ENCODE measurements at regions not wholly inside any gene's neighbourhood (a gene's known extent, or its start where the extent isn't known, plus 50 kb on each side); places are given as distances from the start of the nearest gene placed in this dataset.

- Mint-ChIP-seq H3K27me3 (ENCODE audit: low read depth) (peaks cover 3% of the 10 kb centered on the region), H3K4me3 (no peak overlapping the region), H3K4me1 (ENCODE audit: low read depth) (no peaks in the 10 kb centered on the region), H3K27ac (no peak overlapping the region), H3K36me3 (ENCODE audit: low read depth) (no peaks in the 10 kb centered on the region), H3K9me3 (no peaks in the 10 kb centered on the region)
Observed at GRCh38 chr5:130714200-130714599, 450.9 kb downstream of the HINT1 start.

DNA sequence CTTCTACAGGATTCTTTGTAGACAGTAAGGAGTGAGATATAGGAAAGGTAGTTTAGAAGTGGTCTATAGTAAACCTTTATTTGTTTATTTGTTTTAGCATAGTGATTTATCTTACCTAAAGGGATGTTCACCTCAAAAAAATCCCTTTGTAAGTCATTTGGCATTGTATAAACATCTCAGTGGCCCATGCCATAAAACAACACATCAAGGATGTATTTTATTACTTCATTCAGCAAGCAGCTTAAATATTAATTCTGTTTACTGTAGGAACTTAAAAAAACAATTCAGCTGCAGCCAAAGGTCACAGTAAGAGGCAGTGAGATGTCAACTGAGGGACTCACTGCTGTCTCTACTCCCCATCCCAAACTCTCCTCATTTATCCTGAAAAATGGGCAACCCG, 452.7 kb downstream of the HINT1 start:
- Mint-ChIP-seq H3K27me3 (ENCODE audit: low read depth) (peaks cover 3% of the 10 kb centered on the region), H3K27ac (no peak overlapping the region), H3K4me1 (ENCODE audit: low read depth) (no peaks in the 10 kb centered on the region), H3K4me3 (no peak overlapping the region), H3K9me3 (no peaks in the 10 kb centered on the region), H3K36me3 (ENCODE audit: low read depth) (no peaks in the 10 kb centered on the region)

- Mint-ChIP-seq H3K9me3 (no peaks in the 10 kb centered on the region), H3K36me3 (ENCODE audit: low read depth) (no peaks in the 10 kb centered on the region), H3K27ac (no peak overlapping the region), H3K27me3 (ENCODE audit: low read depth) (peaks cover 3% of the 10 kb centered on the region), H3K4me1 (ENCODE audit: low read depth) (no peaks in the 10 kb centered on the region), H3K4me3 (no peak overlapping the region)
Observed at GRCh38 chr5:130710596-130710995, 454.5 kb downstream of the HINT1 start.

DNA sequence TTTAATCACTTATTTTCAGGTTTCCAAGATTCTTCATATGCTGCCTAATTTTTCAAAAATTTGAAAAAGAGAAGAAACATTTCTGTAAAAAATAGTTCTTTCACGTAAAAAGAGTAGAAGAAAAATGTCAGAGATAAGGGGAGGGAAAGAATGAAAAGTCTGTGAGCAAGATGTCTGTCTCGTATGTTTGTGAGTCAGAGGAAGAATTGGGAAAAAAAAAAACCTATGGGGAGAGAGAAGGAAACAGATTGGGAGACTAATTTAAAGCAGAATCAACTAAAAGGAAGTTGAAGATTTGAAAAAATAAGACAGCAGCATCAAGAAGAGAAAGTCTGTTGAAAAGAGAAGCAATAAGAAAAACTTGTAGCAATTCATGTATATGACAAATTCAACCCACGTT, 456.3 kb downstream of the HINT1 start:
- Mint-ChIP-seq H3K27ac (no peak overlapping the region), H3K27me3 (ENCODE audit: low read depth) (peaks cover 3% of the 10 kb centered on the region), H3K36me3 (ENCODE audit: low read depth) (no peaks in the 10 kb centered on the region), H3K9me3 (no peaks in the 10 kb centered on the region), H3K4me3 (no peak overlapping the region), H3K4me1 (ENCODE audit: low read depth) (no peaks in the 10 kb centered on the region)

GRCh38 chr5:130706696-130707095, 458.4 kb downstream of the HINT1 start:
- Mint-ChIP-seq H3K36me3 (ENCODE audit: low read depth) (no peaks in the 10 kb centered on the region), H3K9me3 (no peaks in the 10 kb centered on the region)

GRCh38 chr5:130705368-130705767, 459.7 kb downstream of the HINT1 start:
- Mint-ChIP-seq H3K27ac (no peak overlapping the region), H3K36me3 (ENCODE audit: low read depth) (no peaks in the 10 kb centered on the region), H3K4me1 (ENCODE audit: low read depth) (no peaks in the 10 kb centered on the region), H3K27me3 (ENCODE audit: low read depth) (no peaks in the 10 kb centered on the region), H3K4me3 (no peak overlapping the region), H3K9me3 (no peaks in the 10 kb centered on the region)

More at GRCh38 chr5:130706696-130707095, 458.4 kb downstream of the HINT1 start:
- H3K4me3 Mint-ChIP-seq, result no peak overlapping the region
- no peak overlapping the region for H3K27ac Mint-ChIP-seq
- no peaks in the 10 kb centered on the region for H3K4me1 Mint-ChIP-seq (ENCODE audit: low read depth)
- H3K27me3 Mint-ChIP-seq (ENCODE audit: low read depth), result peaks cover 3% of the 10 kb centered on the region

DNA sequence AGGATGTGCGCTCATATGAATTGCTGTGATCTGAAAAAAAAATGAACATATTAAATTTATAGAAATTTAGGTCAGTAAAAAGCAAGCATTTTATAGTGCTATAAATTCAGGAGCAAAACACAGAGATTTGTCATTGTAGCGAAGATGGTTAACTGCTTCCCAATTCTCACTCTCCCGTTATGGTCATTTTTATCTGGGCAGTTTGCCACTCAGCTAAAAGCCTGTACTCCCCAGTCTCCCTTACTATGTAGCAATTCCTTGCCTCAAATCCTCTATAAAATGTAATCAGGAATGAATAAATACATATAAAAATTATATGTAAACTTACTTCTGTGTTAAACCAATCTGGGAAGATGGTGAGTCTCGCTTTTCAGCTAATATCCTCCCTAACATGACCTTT, 471.5 kb downstream of the HINT1 start:
- Mint-ChIP-seq H3K27me3 (ENCODE audit: low read depth) (peaks cover 10% of the 10 kb centered on the region), H3K27ac (no peak overlapping the region), H3K4me3 (no peak overlapping the region), H3K36me3 (ENCODE audit: low read depth) (no peaks in the 10 kb centered on the region), H3K9me3 (no peaks in the 10 kb centered on the region), H3K4me1 (ENCODE audit: low read depth) (peaks cover 2% of the 10 kb centered on the region)

GRCh38 chr5:130692770-130693169, 472.3 kb downstream of the HINT1 start:
- Mint-ChIP-seq H3K27me3 (ENCODE audit: low read depth) (peaks cover 10% of the 10 kb centered on the region), H3K4me1 (ENCODE audit: low read depth) (peaks cover 2% of the 10 kb centered on the region)

GRCh38 chr5:130689831-130690230, 475.2 kb downstream of the HINT1 start:
- Mint-ChIP-seq H3K9me3 (no peaks in the 10 kb centered on the region), H3K4me3 (no peak overlapping the region), H3K27me3 (ENCODE audit: low read depth) (peaks cover 10% of the 10 kb centered on the region), H3K36me3 (ENCODE audit: low read depth) (no peaks in the 10 kb centered on the region), H3K4me1 (ENCODE audit: low read depth) (peaks cover 2% of the 10 kb centered on the region), H3K27ac (no peak overlapping the region)

More at GRCh38 chr5:130692770-130693169, 472.3 kb downstream of the HINT1 start:
- H3K4me3 Mint-ChIP-seq, result no peak overlapping the region
- H3K36me3 Mint-ChIP-seq (ENCODE audit: low read depth), result no peaks in the 10 kb centered on the region
- no peaks in the 10 kb centered on the region for H3K9me3 Mint-ChIP-seq
- no peak overlapping the region for H3K27ac Mint-ChIP-seq

- H3K4me1 Mint-ChIP-seq (ENCODE audit: low read depth), result peaks cover 2% of the 10 kb centered on the region
- no peak overlapping the region for H3K27ac Mint-ChIP-seq
- no peaks in the 10 kb centered on the region for H3K9me3 Mint-ChIP-seq
- peaks cover 10% of the 10 kb centered on the region for H3K27me3 Mint-ChIP-seq (ENCODE audit: low read depth)
- no peak overlapping the region for H3K4me3 Mint-ChIP-seq
- H3K36me3 Mint-ChIP-seq (ENCODE audit: low read depth), result no peaks in the 10 kb centered on the region
Observed at GRCh38 chr5:130687085-130687733, 477.8 kb downstream of the HINT1 start.

GRCh38 chr5:130678637-130679036, 486.4 kb downstream of the HINT1 start:
- H3K36me3 Mint-ChIP-seq (ENCODE audit: low read depth), result no peaks in the 10 kb centered on the region
- no peaks in the 10 kb centered on the region for H3K4me1 Mint-ChIP-seq (ENCODE audit: low read depth)
- no peaks in the 10 kb centered on the region for H3K9me3 Mint-ChIP-seq
- no peaks in the 10 kb centered on the region for H3K27me3 Mint-ChIP-seq (ENCODE audit: low read depth)
- no peak overlapping the region for H3K27ac Mint-ChIP-seq
- no peak overlapping the region for H3K4me3 Mint-ChIP-seq

- Mint-ChIP-seq H3K36me3 (ENCODE audit: low read depth) (no peaks in the 10 kb centered on the region), H3K9me3 (peaks cover 4% of the 10 kb centered on the region), H3K4me3 (no peak overlapping the region), H3K27me3 (ENCODE audit: low read depth) (no peaks in the 10 kb centered on the region), H3K27ac (no peak overlapping the region), H3K4me1 (ENCODE audit: low read depth) (no peaks in the 10 kb centered on the region)
Observed at GRCh38 chr5:130666462-130666861, 498.6 kb downstream of the HINT1 start.

GRCh38 chr5:130652176-130652575, 512.9 kb downstream of the HINT1 start:
- Mint-ChIP-seq H3K27me3 (ENCODE audit: low read depth) (no peaks in the 10 kb centered on the region), H3K27ac (no peak overlapping the region), H3K9me3 (no peaks in the 10 kb centered on the region)

GRCh38 chr5:130651440-130651839, 513.6 kb downstream of the HINT1 start:
- Mint-ChIP-seq H3K36me3 (ENCODE audit: low read depth) (no peaks in the 10 kb centered on the region), H3K4me1 (ENCODE audit: low read depth) (no peaks in the 10 kb centered on the region), H3K9me3 (no peaks in the 10 kb centered on the region), H3K27ac (no peak overlapping the region), H3K27me3 (ENCODE audit: low read depth) (no peaks in the 10 kb centered on the region), H3K4me3 (no peak overlapping the region)

More at GRCh38 chr5:130652176-130652575, 512.9 kb downstream of the HINT1 start:
- Mint-ChIP-seq H3K4me3 (no peak overlapping the region), H3K4me1 (ENCODE audit: low read depth) (no peaks in the 10 kb centered on the region), H3K36me3 (ENCODE audit: low read depth) (no peaks in the 10 kb centered on the region)

DNA sequence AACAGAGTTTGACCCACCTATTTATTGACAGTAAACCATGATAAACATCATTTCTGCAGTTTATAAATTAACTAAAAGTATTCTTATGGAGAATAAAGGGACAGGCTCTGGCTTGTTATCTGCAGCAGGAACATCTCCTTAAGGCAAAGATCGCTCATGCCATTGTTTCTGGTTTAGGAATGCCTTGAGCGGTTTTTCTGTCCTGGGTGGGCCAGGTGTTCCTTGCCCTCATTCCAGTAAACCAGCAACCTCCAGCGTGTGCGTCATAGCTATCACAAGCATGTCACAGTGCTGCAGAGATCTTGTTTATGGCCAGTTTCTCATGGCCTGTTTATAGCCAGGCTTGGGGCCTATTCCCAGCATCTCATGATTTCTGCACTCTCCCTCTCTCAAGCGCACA, 521.7 kb downstream of the HINT1 start:
- H3K27ac Mint-ChIP-seq, result no peak overlapping the region
- H3K27me3 Mint-ChIP-seq (ENCODE audit: low read depth), result no peaks in the 10 kb centered on the region
- no peaks in the 10 kb centered on the region for H3K4me1 Mint-ChIP-seq (ENCODE audit: low read depth)
- H3K36me3 Mint-ChIP-seq (ENCODE audit: low read depth), result no peaks in the 10 kb centered on the region
- no peak overlapping the region for H3K4me3 Mint-ChIP-seq
- H3K9me3 Mint-ChIP-seq, result peaks cover 5% of the 10 kb centered on the region

- no peaks in the 10 kb centered on the region for H3K4me1 Mint-ChIP-seq (ENCODE audit: low read depth)
- no peaks in the 10 kb centered on the region for H3K36me3 Mint-ChIP-seq (ENCODE audit: low read depth)
- no peaks in the 10 kb centered on the region for H3K27me3 Mint-ChIP-seq (ENCODE audit: low read depth)
- no peak overlapping the region for H3K27ac Mint-ChIP-seq
- no peak overlapping the region for H3K4me3 Mint-ChIP-seq
- peaks cover 5% of the 10 kb centered on the region for H3K9me3 Mint-ChIP-seq
Observed at GRCh38 chr5:130642461-130642860, 522.6 kb downstream of the HINT1 start.

Measured in T-helper 1 cell treated with Interleukin-12 subunit alpha and Interleukin-12 subunit beta and Interleukin-4 antibody, amounts not matched to agents 30 μg/mL and 1 μg/mL, for 36 hours (primary cell).